Endothelial cell of umbilical vein (primary cell): ENCODE measurements at regions not wholly inside any gene's neighbourhood (a gene's known extent, or its start where the extent isn't known, plus 50 kb on each side); places are given as distances from the start of the nearest gene placed in this dataset.

Experiments used
- BruUV-seq: library from RNA; stranded (reverse); fragments of 400-500 nt; replicated peaks from 2 replicates; lab custom pipeline; 2021; lab: Mats Ljungman, UMichigan
- CTCF ChIA-PET: fragments of 300-600, 350-600 bp; sonication (Branson Sonifier 250); formaldehyde crosslinking; loops from one replicate; lab custom pipeline; 2021; ENCODE audit warnings: antibody characterized with exemption, inconsistent platforms; lab: Charles Lee
- POLR2A ChIA-PET: fragments of 300-600, 350-600 bp; sonication (Branson Sonifier 250); formaldehyde crosslinking; loops from one replicate; lab custom pipeline; 2021; ENCODE audit warnings: antibody characterized with exemption, inconsistent platforms; lab: Charles Lee
- DNase-seq: peaks from one replicate; pipeline ENCODE4 v3.0.0-alpha.2; 2011; ENCODE audit warnings: low read depth, low spot score
- FAIRE-seq: peaks from 2 replicates; lab custom pipeline; 2011; peaks lifted over from hg19 to GRCh38; lab: Jason Lieb, UNC
- H2AFZ ChIP-seq: 2 replicates; pipeline ENCODE4 v1.6.0; 2012; ENCODE audit warnings: low read depth, low read length, control low read depth, inconsistent platforms
- H3K27ac ChIP-seq: 2 replicates; pipeline ENCODE4 v1.5.1; 2011; ENCODE audit warnings: low read depth, mild to moderate bottlenecking, control low read depth, low read length, moderate library complexity; ENCODE audit not compliant: insufficient read depth
- H3K27me3 ChIP-seq, 2 experiments: 2 replicates each; pipeline versions ENCODE4 v1.6.0 to v1.6.1; 2011; ENCODE audit warnings: low read length in 2 of 2, mixed read lengths in 1 of 2; ENCODE audit not compliant: control insufficient read depth in 2 of 2, insufficient read depth in 2 of 2
- H3K36me3 ChIP-seq, 2 experiments: 2 replicates in 1 of 2; 3 replicates in 1 of 2; pipeline ENCODE4 v1.5.1; 2011; ENCODE audit warnings: low read length in 2 of 2, mild to moderate bottlenecking in 1 of 2, moderate library complexity in 1 of 2; ENCODE audit not compliant: control insufficient read depth in 2 of 2, insufficient read depth in 2 of 2; ENCODE audit errors: extremely low read depth in 1 of 2
- H3K4me1 ChIP-seq: 3 replicates; pipeline ENCODE4 v1.5.1; 2011; ENCODE audit warnings: mild to moderate bottlenecking, low read length; ENCODE audit not compliant: control insufficient read depth, insufficient read depth; ENCODE audit errors: extremely low read depth
- H3K4me2 ChIP-seq: 2 replicates; pipeline ENCODE4 v1.6.1; 2011; ENCODE audit warnings: low read length, control low read depth, mixed read lengths; ENCODE audit not compliant: insufficient read depth
- H3K4me3 ChIP-seq, 3 experiments: fragments of 200-600 bp in 1 of 3; sonication (generic), shearing (Covaris generic) in 1 of 3; replicated peaks in 1 of 3; 2 replicates each; pipeline ENCODE4 v1.5.1; 2011 to 2016; ENCODE audit warnings: control low read depth in 3 of 3, low read length in 3 of 3, mild to moderate bottlenecking in 2 of 3, inconsistent platforms in 1 of 3, low read depth in 1 of 3, moderate library complexity in 1 of 3; ENCODE audit not compliant: insufficient read depth in 1 of 3
- H3K79me2 ChIP-seq: 2 replicates; pipeline ENCODE4 v1.6.0; 2012; ENCODE audit warnings: low read length, inconsistent platforms; ENCODE audit not compliant: control insufficient read depth, insufficient read depth
- H3K9ac ChIP-seq: replicated peaks from 2 replicates; pipeline ENCODE3; 2011; ENCODE audit warnings: low read length, control low read depth; ENCODE audit not compliant: insufficient read depth; ENCODE audit errors: extremely low read depth
- H3K9me1 ChIP-seq: replicated peaks from 3 replicates; pipeline ENCODE4 v1.6.0; 2011; ENCODE audit warnings: mild to moderate bottlenecking, low read length; ENCODE audit not compliant: control insufficient read depth, insufficient read depth; ENCODE audit errors: extremely low read depth
- H3K9me3 ChIP-seq: replicated peaks from 2 replicates; pipeline ENCODE4 v1.5.1; 2012; ENCODE audit warnings: low read length, inconsistent platforms; ENCODE audit not compliant: control insufficient read depth, insufficient read depth
- H4K20me1 ChIP-seq: replicated peaks from 2 replicates; pipeline ENCODE3; 2011; ENCODE audit warnings: mild to moderate bottlenecking, low read length; ENCODE audit not compliant: control insufficient read depth, insufficient read depth; ENCODE audit errors: extremely low read depth
- CTCF ChIP-seq, 2 donors: IDR thresholded peaks; 1 replicate in 1 of 2; 2 replicates in 1 of 2; pipeline ENCODE4 v1.5.1; 2011; ENCODE audit warnings: low read length in 2 of 2, mild to moderate bottlenecking in 2 of 2, moderate library complexity in 2 of 2, control low read depth in 1 of 2, inconsistent platforms in 1 of 2, low read depth in 1 of 2; ENCODE audit not compliant: insufficient read depth in 1 of 2; ENCODE audit errors: extremely low read depth in 1 of 2
- EZH2 ChIP-seq: IDR thresholded peaks from 2 replicates; pipeline ENCODE4 v1.6.1; 2012; ENCODE audit warnings: borderline replicate concordance, low read depth, mild to moderate bottlenecking, moderate library complexity, low read length, inconsistent platforms; ENCODE audit not compliant: severe bottlenecking
- FOS ChIP-seq: IDR thresholded peaks from 2 replicates; pipeline ENCODE4 v1.6.1; 2011; ENCODE audit warnings: mild to moderate bottlenecking, low read length, moderate library complexity, borderline replicate concordance; ENCODE audit not compliant: insufficient read depth
- GATA2 ChIP-seq: IDR thresholded peaks from 2 replicates; pipeline ENCODE4 v1.7.0; 2011; ENCODE audit warnings: low read depth, mild to moderate bottlenecking, moderate library complexity, mixed read lengths, low read length; ENCODE audit not compliant: insufficient read length, insufficient read depth
- JUN ChIP-seq: IDR thresholded peaks from 2 replicates; pipeline ENCODE4 v1.6.1; 2011; ENCODE audit warnings: borderline replicate concordance, low read depth; ENCODE audit not compliant: insufficient read length, insufficient read depth
- MYC ChIP-seq: IDR thresholded peaks from one replicate; pipeline ENCODE4 v1.6.1; 2011; ENCODE audit warnings: mild to moderate bottlenecking, low read depth, low read length
- POLR2A ChIP-seq: IDR thresholded peaks from 2 replicates; pipeline ENCODE4 v1.6.1; 2012; ENCODE audit warnings: low read depth, mild to moderate bottlenecking, control low read depth, low read length
- POLR2AphosphoS5 ChIP-seq: IDR thresholded peaks from 2 replicates; pipeline ENCODE4 v1.6.1; 2012; ENCODE audit warnings: low read depth, mild to moderate bottlenecking, control low read depth, low read length, moderate library complexity; ENCODE audit not compliant: insufficient read depth
- dilution Hi-C: fragments of 300-500 bp; cut with MboI; formaldehyde crosslinking; loops from one replicate; pipeline ENCODE4 v1.15.0; 2019; ENCODE audit warnings: low sequenced_read_pairs; ENCODE audit not compliant: extremely low pct_ligation_motif_present
- intact Hi-C: fragments of 100-400 bp; cut with micrococcal nuclease; formaldehyde crosslinking; loops from one replicate; pipeline ENCODE4 v1.10.0; 2022
- TF ChIP-seq, protein P1 (sequence below): IDR thresholded peaks from 2 replicates; pipeline ENCODE4 v1.6.1; 2011; ENCODE audit not compliant: insufficient read depth, insufficient read length

DNA sequence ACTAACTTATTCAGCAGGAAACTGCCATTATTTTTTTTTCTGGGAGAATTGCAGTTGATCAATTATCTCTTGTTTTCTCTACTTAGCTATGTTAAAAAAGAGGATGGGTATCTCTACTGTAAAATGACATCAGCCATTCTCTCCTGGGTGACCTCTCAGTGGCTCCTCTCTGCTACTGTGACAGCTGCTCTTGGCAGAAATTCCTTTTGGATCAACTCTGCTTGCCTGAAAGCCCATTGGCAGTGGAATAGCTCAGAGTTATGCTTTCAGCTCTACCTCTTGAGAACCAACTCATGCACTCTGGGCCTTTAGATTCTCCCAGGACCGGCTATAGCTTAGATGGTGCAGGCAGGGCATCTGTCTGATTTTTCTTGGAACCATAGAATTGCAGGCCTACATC is 99.9 kb upstream of the GAP43 start:
- H3K9ac ChIP-seq: no peak overlapping the region
- dilution Hi-C loops: no loop called here
- peaks cover 0 to 4% of the 10 kb centered on the region in 2 experiments for H3K27me3 ChIP-seq
- no peak overlapping the region for H3K4me3 ChIP-seq
- no peak overlapping the region for H2AFZ ChIP-seq
- no peaks in the 10 kb centered on the region for H4K20me1 ChIP-seq
- no peaks in the 10 kb centered on the region for H3K9me1 ChIP-seq
- no peak overlapping the region for H3K4me2 ChIP-seq
- no peak overlapping the region for H3K27ac ChIP-seq
- DNase-seq (no peak), FAIRE-seq (no peak)
- peaks cover 4% of the 10 kb centered on the region for H3K4me1 ChIP-seq
- no peaks in the 10 kb centered on the region for H3K9me3 ChIP-seq
- H3K79me2 ChIP-seq: no peaks in the 10 kb centered on the region
- ChIA-PET CTCF (interaction anchor here (1.2 to 1.9 kb wide), 4 partner anchors 9 to 20 kb away, joined by 3 to 7 read pairs (median 4); no protein-coding TSS in a partner anchor), POLR2A (no interaction called here)
- TF ChIP-seq, protein P1, sequence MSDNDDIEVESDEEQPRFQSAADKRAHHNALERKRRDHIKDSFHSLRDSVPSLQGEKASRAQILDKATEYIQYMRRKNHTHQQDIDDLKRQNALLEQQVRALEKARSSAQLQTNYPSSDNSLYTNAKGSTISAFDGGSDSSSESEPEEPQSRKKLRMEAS: no peak
- TF ChIP-seq CTCF (IDR thresholded peaks at IDR 0.05; ENCODE audit: extremely low read depth in 1 of 2, insufficient read depth in 1 of 2, low read depth in 1 of 2, low read length in 2 of 2) (no peak), GATA2 (no peak), EZH2 (no peak), POLR2A (no peak), JUN (no peak), POLR2AphosphoS5 (no peak), FOS (no peak), MYC (no peak)
- BruUV-seq: no TSS peak
- intact Hi-C loops: no loop called here
- H3K36me3 ChIP-seq: no peaks in the 10 kb centered on the region
